ENCODE measurements at regions not wholly inside any gene's neighbourhood (a gene's known extent, or its start where the extent isn't known, plus 50 kb on each side); places are given as distances from the start of the nearest gene placed in this dataset.

DNA sequence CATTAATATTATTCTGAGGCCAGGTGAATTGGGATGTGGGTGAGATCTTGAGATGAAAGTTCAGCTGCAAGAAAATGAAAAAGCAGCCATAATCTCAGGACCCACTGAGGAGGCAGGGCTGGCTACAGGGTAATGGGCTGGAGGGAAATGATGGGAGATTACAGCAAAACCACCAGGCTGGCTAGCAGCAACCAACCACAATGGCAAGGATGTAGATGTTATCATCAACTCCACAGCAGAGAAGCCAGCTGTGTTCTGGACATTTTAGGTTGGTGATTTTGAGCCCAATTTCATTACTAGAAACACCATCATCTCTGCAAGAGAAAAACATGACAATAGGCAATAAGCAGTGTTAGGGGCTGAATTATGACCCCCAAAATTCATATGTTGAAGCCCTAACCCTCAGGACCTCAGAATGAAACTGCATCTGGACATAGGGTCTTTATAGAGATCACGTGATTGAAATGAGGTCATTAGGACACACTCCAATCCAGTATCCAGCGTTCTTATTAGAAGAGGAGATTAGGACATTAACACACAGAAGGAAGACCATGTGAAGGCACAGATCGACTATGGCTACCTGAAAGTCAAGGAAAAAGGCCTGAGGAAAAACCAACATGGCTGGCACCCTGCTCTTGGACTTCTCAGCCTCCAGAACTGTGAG lies 139.8 kb upstream of the KIT start:
- Histone ChIP-seq H4K20me1 (replicated peaks; ENCODE audit: control insufficient read depth, insufficient read depth, low read length) (no peaks in the 10 kb centered on the region), H3K9me3 (replicated peaks; ENCODE audit: control insufficient read depth, insufficient read depth, low read depth, low read length) (no peaks in the 10 kb centered on the region), H3K9me1 (ENCODE audit: control insufficient read depth, insufficient read depth, low read length) (no peaks in the 10 kb centered on the region), H3K9ac (ENCODE audit: insufficient read depth in 1 of 2, low read depth in 2 of 2, low read length in 2 of 2) (no peak overlapping the region), H3K4me3 (no peak overlapping the region), H3K4me2 (ENCODE audit: insufficient read depth, low read length) (no peak overlapping the region), H3K27ac (ENCODE audit: extremely low read depth, low read depth, low read length) (no peak overlapping the region), H3K27me3 (ENCODE audit: control insufficient read depth in 2 of 2, insufficient read depth in 2 of 2, low read length in 2 of 2) (no peaks in the 10 kb centered on the region), H3K4me1 (replicated peaks in 1 of 2; ENCODE audit: control insufficient read depth in 2 of 2, insufficient read depth in 2 of 2, low read length in 2 of 2) (no peaks in the 10 kb centered on the region), H2AFZ (ENCODE audit: low read depth, low read length) (no peak overlapping the region), H3K79me2 (ENCODE audit: control insufficient read depth, insufficient read depth, low read length) (no peaks in the 10 kb centered on the region), H3K36me3 (ENCODE audit: control insufficient read depth, insufficient read depth, low read length) (no peaks in the 10 kb centered on the region)
- CTCF ChIA-PET (ENCODE audit: low intra/inter-chr PET ratio): no interaction called here
- DNase-seq (ENCODE audit: extremely low read depth in 1 of 4, low spot score in 3 of 4) (no peak), ATAC-seq (no peak), FAIRE-seq (no peak)
- no peak for TF ChIP-seq MCM2 (IDR thresholded peaks at IDR 0.05; ENCODE audit: low read depth)
- no peak for TF ChIP-seq GTF2E2 (tag; IDR thresholded peaks at IDR 0.05)
- TF ChIP-seq, protein P1, sequence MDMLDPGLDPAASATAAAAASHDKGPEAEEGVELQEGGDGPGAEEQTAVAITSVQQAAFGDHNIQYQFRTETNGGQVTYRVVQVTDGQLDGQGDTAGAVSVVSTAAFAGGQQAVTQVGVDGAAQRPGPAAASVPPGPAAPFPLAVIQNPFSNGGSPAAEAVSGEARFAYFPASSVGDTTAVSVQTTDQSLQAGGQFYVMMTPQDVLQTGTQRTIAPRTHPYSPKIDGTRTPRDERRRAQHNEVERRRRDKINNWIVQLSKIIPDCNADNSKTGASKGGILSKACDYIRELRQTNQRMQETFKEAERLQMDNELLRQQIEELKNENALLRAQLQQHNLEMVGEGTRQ (CRISPR knock-in tag; IDR thresholded peaks at IDR 0.05): peak; percentile 6; the same call in 1 of the 2 replicates
- TF ChIP-seq EWSR1 (IDR thresholded peaks at IDR 0.05; ENCODE audit: borderline replicate concordance, low read depth, partially characterized antibody): no peak
- TF ChIP-seq ZNF561 (CRISPR knock-in tag; conservative IDR thresholded peaks at IDR 0.05): no peak
- TF ChIP-seq, protein P2, sequence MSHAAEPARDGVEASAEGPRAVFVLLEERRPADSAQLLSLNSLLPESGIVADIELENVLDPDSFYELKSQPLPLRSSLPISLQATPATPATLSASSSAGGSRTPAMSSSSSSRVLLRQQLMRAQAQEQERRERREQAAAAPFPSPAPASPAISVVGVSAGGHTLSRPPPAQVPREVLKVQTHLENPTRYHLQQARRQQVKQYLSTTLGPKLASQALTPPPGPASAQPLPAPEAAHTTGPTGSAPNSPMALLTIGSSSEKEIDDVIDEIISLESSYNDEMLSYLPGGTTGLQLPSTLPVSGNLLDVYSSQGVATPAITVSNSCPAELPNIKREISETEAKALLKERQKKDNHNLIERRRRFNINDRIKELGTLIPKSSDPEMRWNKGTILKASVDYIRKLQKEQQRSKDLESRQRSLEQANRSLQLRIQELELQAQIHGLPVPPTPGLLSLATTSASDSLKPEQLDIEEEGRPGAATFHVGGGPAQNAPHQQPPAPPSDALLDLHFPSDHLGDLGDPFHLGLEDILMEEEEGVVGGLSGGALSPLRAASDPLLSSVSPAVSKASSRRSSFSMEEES (CRISPR knock-in tag; IDR thresholded peaks at IDR 0.05): peak; percentile 90
- peak; percentile 58; the same call in 1 of the 2 replicates for TF ChIP-seq RAD51 (IDR thresholded peaks at IDR 0.05; ENCODE audit: borderline replicate concordance, low read depth)
- TF ChIP-seq JUNB (CRISPR knock-in tag; conservative IDR thresholded peaks at IDR 0.05): no peak
- TF ChIP-seq ZFP36 (IDR thresholded peaks at IDR 0.05; ENCODE audit: low read depth, low read length, partially characterized antibody): no peak
- intact Hi-C loops (cut with micrococcal nuclease) (no loop called here), in situ Hi-C loops (cut with MboI) (no loop called here)
- WGBS (ENCODE audit: insufficient coverage, low coverage, missing lambda C conversion rate): 22% methylated on average over 3 of the region's 3 CpGs
- POLR2A ChIA-PET: no interaction called here
- BruUV-seq (replicated peaks): no TSS peak
